ENCODE measurements at regions not wholly inside any gene's neighbourhood (a gene's known extent, or its start where the extent isn't known, plus 50 kb on each side); places are given as distances from the start of the nearest gene placed in this dataset.

DNA sequence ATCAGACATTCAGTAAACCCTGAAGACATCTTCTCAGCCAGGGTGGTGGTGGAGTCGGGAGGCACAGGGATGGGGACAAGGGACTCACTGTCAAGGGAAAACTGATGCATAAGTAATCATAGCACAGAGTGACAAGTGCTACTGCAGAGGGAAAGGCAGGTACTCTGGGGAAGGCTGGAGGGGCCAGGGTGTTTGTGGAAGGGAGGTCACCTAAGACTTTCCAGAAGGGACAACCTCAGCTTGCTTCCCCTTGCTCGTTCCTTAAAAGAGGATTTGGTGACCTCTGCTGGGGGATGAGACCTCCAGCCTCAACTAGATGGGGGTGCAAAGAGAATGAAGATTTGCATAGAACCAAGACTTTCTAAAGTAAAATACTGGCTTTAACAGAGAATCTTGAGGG is 99.5 kb downstream of the SLC4A3 start:
- TF ChIP-seq EZH2 (IDR thresholded peaks at IDR 0.05; ENCODE audit: low read length, unreplicated experiment) (no peak), EZH2phosphoT487 (IDR thresholded peaks at IDR 0.05; ENCODE audit: borderline replicate concordance, low read length) (no peak)
